SU-DHL-6 (cell line): ENCODE measurements at regions not wholly inside any gene's neighbourhood (a gene's known extent, or its start where the extent isn't known, plus 50 kb on each side); places are given as distances from the start of the nearest gene placed in this dataset.

Experiments used
- H2AFZ ChIP-seq: fragments of 200-600 bp; sonication (generic); 2 replicates; pipeline ENCODE4 v1.6.1; 2014; ENCODE audit warnings: low read depth, mild to moderate bottlenecking, moderate library complexity, mixed read lengths, antibody characterized with exemption, low read length; ENCODE audit not compliant: severe bottlenecking
- H3F3A ChIP-seq: fragments of 200-600 bp; shearing (Covaris generic); 2 replicates; pipeline ENCODE4 v1.6.0; 2016; ENCODE audit warnings: antibody characterized with exemption, mild to moderate bottlenecking; ENCODE audit not compliant: insufficient read depth
- H3K27ac ChIP-seq: fragments of 200-600 bp; sonication (generic); 2 replicates; pipeline ENCODE4 v1.5.1; 2016; ENCODE audit warnings: low read depth, mild to moderate bottlenecking, low read length, moderate library complexity, mixed read lengths
- H3K27me3 ChIP-seq: fragments of 200-600 bp; sonication (generic), shearing (Covaris generic); 2 replicates; pipeline ENCODE4 v1.6.0; 2014; ENCODE audit warnings: mild to moderate bottlenecking, low read length
- H3K36me3 ChIP-seq: fragments of 200-600 bp; sonication (generic); 2 replicates; pipeline ENCODE4 v1.6.1; 2014; ENCODE audit warnings: mild to moderate bottlenecking, low read length, mixed read lengths
- H3K4me2 ChIP-seq: fragments of 300-600, 200-600 bp; shearing (Covaris generic), sonication (generic); 2 replicates; pipeline ENCODE4 v1.6.0; 2014; ENCODE audit warnings: low read length, low read depth, mild to moderate bottlenecking; ENCODE audit not compliant: poor library complexity, severe bottlenecking
- H3K4me3 ChIP-seq: fragments of 200-600 bp; sonication (generic); 2 replicates; pipeline ENCODE4 v1.5.1; 2014; ENCODE audit warnings: antibody characterized with exemption, low read length, mild to moderate bottlenecking, mixed read lengths; ENCODE audit not compliant: insufficient read depth, poor library complexity, severe bottlenecking
- H3K79me2 ChIP-seq: fragments of 200-600 bp; sonication (generic); 2 replicates; pipeline ENCODE4 v1.6.1; 2014; ENCODE audit warnings: mild to moderate bottlenecking, low read length, moderate library complexity; ENCODE audit not compliant: insufficient read depth
- H3K9ac ChIP-seq: fragments of 200-600 bp; sonication (generic); 2 replicates; pipeline ENCODE4 v1.7.0; 2014; ENCODE audit warnings: mild to moderate bottlenecking, low read length
- H3K9me2 ChIP-seq: fragments of 200-600 bp; sonication (generic); replicated peaks from 2 replicates; pipeline ENCODE4 v1.6.1; 2014; ENCODE audit warnings: low read length; ENCODE audit not compliant: insufficient read depth
- H3K9me3 ChIP-seq: fragments of 200-600 bp; sonication (generic); 2 replicates; pipeline ENCODE4 v1.6.1; 2014; ENCODE audit warnings: low read length, mixed read lengths; ENCODE audit not compliant: insufficient read depth
- H4K20me1 ChIP-seq: fragments of 200-600 bp; sonication (generic); 2 replicates; pipeline ENCODE4 v1.6.1; 2014; ENCODE audit warnings: low read depth, mild to moderate bottlenecking, antibody characterized with exemption, low read length, moderate library complexity, mixed read lengths
- CTCF ChIP-seq: fragments of 200-600 bp; sonication (generic); IDR thresholded peaks from one replicate; pipeline ENCODE4 v1.5.1; 2017; ENCODE audit warnings: antibody characterized with exemption, mild to moderate bottlenecking, low read length, moderate library complexity; ENCODE audit not compliant: insufficient read depth, poor library complexity, severe bottlenecking
- EZH2phosphoT487 ChIP-seq: fragments of 200-600 bp; sonication (generic), shearing (Covaris generic); conservative IDR thresholded peaks from 2 replicates; pipeline ENCODE4 v1.6.1; 2018; ENCODE audit warnings: mild to moderate bottlenecking, antibody characterized with exemption, low read length, moderate library complexity, mixed read lengths

- H3K9me3 ChIP-seq, result no peaks in the 10 kb centered on the region
- no peak for TF ChIP-seq EZH2phosphoT487
- H3K36me3 ChIP-seq, result no peaks in the 10 kb centered on the region
- no peaks in the 10 kb centered on the region for H3K27me3 ChIP-seq
- no peaks in the 10 kb centered on the region for H3K9me2 ChIP-seq
- no peaks in the 10 kb centered on the region for H3F3A ChIP-seq
- no peak overlapping the region for H3K27ac ChIP-seq
- no peaks in the 10 kb centered on the region for H3K79me2 ChIP-seq
- H3K4me2 ChIP-seq, result no peak overlapping the region
- no peaks in the 10 kb centered on the region for H4K20me1 ChIP-seq
- no peak overlapping the region for H2AFZ ChIP-seq
- H3K9ac ChIP-seq, result no peak overlapping the region
- H3K4me3 ChIP-seq, result no peak overlapping the region
These were observed 473.4 kb upstream of the MARCKS start for GRCh38 chr6:113383701-113384100.

- H3K9me3 ChIP-seq, result no peaks in the 10 kb centered on the region
- no peak overlapping the region for H2AFZ ChIP-seq
- H3K4me2 ChIP-seq, result no peak overlapping the region
- no peaks in the 10 kb centered on the region for H3F3A ChIP-seq
- H3K9me2 ChIP-seq, result no peaks in the 10 kb centered on the region
- no peaks in the 10 kb centered on the region for H4K20me1 ChIP-seq
- H3K9ac ChIP-seq, result no peak overlapping the region
- H3K36me3 ChIP-seq, result no peaks in the 10 kb centered on the region
- H3K27me3 ChIP-seq, result no peaks in the 10 kb centered on the region
- H3K27ac ChIP-seq, result no peak overlapping the region
- H3K4me3 ChIP-seq, result no peak overlapping the region
- H3K79me2 ChIP-seq, result no peaks in the 10 kb centered on the region
- no peak for TF ChIP-seq CTCF
- TF ChIP-seq EZH2phosphoT487, result no peak
These were observed 472.1 kb upstream of the MARCKS start for GRCh38 chr6:113385020-113385431.

GRCh38 chr6:113388996-113389395 is 468.1 kb upstream of the MARCKS start:
- Histone ChIP-seq H2AFZ (no peak overlapping the region), H3K9ac (no peak overlapping the region), H3K9me2 (no peaks in the 10 kb centered on the region), H4K20me1 (no peaks in the 10 kb centered on the region), H3K4me2 (no peak overlapping the region), H3K27me3 (no peaks in the 10 kb centered on the region), H3K4me3 (no peak overlapping the region), H3F3A (no peaks in the 10 kb centered on the region), H3K36me3 (no peaks in the 10 kb centered on the region), H3K79me2 (no peaks in the 10 kb centered on the region), H3K9me3 (no peaks in the 10 kb centered on the region), H3K27ac (no peak overlapping the region)
- no peak for TF ChIP-seq EZH2phosphoT487
- TF ChIP-seq CTCF, result no peak

- no peak overlapping the region for H2AFZ ChIP-seq
These were observed 464.5 kb upstream of the MARCKS start for GRCh38 chr6:113392551-113393055.

More at GRCh38 chr6:113392551-113393055, 464.5 kb upstream of the MARCKS start:
- H3K4me2 ChIP-seq, result no peak overlapping the region
- no peaks in the 10 kb centered on the region for H3K9me3 ChIP-seq
- no peak for TF ChIP-seq EZH2phosphoT487
- no peak for TF ChIP-seq CTCF
- no peaks in the 10 kb centered on the region for H4K20me1 ChIP-seq
- no peaks in the 10 kb centered on the region for H3K36me3 ChIP-seq
- no peaks in the 10 kb centered on the region for H3K27me3 ChIP-seq
- no peak overlapping the region for H3K27ac ChIP-seq
- no peaks in the 10 kb centered on the region for H3F3A ChIP-seq
- no peaks in the 10 kb centered on the region for H3K79me2 ChIP-seq
- H3K9me2 ChIP-seq, result no peaks in the 10 kb centered on the region
- no peak overlapping the region for H3K9ac ChIP-seq
- no peak overlapping the region for H3K4me3 ChIP-seq
